Ascending aorta (tissue), 2 donors: ENCODE measurements at regions not wholly inside any gene's neighbourhood (a gene's known extent, or its start where the extent isn't known, plus 50 kb on each side); places are given as distances from the start of the nearest gene placed in this dataset.
"Not testable (repeated sequence)": the region's sequence is repeated elsewhere in the genome, so short reads cannot be mapped to it uniquely, and the experiment has no call there.

Experiments used
- DNase-seq, 2 donors: peaks; one replicate each; pipeline ENCODE4 v3.0.0-alpha.2; 2019; ENCODE audit warnings: low spot score in 2 of 2
- H3K27ac ChIP-seq, 2 donors: fragments of 200-600 bp; sonication (generic); one replicate each; pipeline ENCODE4 v1.5.1; 2016 to 2017; ENCODE audit warnings: mild to moderate bottlenecking in 1 of 2
- H3K27me3 ChIP-seq: fragments of 200-600 bp; sonication (generic); one replicate; pipeline ENCODE4 v1.5.1; 2017
- H3K36me3 ChIP-seq, 2 donors: fragments of 200-600 bp; sonication (generic); one replicate each; pipeline ENCODE4 v1.5.1; 2016
- H3K4me1 ChIP-seq, 2 donors: fragments of 200-600 bp; sonication (generic); one replicate each; pipeline ENCODE4 v1.5.1; 2016 to 2017; ENCODE audit warnings: mild to moderate bottlenecking in 1 of 2
- H3K4me3 ChIP-seq, 2 donors: fragments of 200-600 bp; sonication (generic); one replicate each; pipeline ENCODE4 v1.5.1; 2016 to 2017; ENCODE audit warnings: mild to moderate bottlenecking in 1 of 2
- H3K9me3 ChIP-seq, 2 donors: fragments of 200-600 bp; sonication (generic); one replicate each; pipeline ENCODE4 v1.5.1; 2016
- intact Hi-C: fragments of 100-400 bp; cut with DNase I; formaldehyde crosslinking; loops from one replicate; pipeline ENCODE4 v1.15.1; 2023
- TF ChIP-seq, protein P1 (sequence below), 3 experiments: fragments of 200-600 bp in 2 of 3; fragments of 450-650 bp in 1 of 3; sonication (generic) in 2 of 3; IDR thresholded peaks; one replicate each; pipeline ENCODE4 v1.5.1; 2016 to 2019; ENCODE audit warnings: antibody characterized with exemption in 3 of 3, mild to moderate bottlenecking in 1 of 3, moderate library complexity in 1 of 3

- Histone ChIP-seq H3K4me1 (no peaks in the 10 kb centered on the region), H3K4me3 (no peak overlapping the region), H3K9me3 (peaks cover 0 to 8% of the 10 kb centered on the region in 2 donors), H3K36me3 (no peaks in the 10 kb centered on the region), H3K27me3 (no peaks in the 10 kb centered on the region), H3K27ac (no peak overlapping the region)
- TF ChIP-seq, protein P1, sequence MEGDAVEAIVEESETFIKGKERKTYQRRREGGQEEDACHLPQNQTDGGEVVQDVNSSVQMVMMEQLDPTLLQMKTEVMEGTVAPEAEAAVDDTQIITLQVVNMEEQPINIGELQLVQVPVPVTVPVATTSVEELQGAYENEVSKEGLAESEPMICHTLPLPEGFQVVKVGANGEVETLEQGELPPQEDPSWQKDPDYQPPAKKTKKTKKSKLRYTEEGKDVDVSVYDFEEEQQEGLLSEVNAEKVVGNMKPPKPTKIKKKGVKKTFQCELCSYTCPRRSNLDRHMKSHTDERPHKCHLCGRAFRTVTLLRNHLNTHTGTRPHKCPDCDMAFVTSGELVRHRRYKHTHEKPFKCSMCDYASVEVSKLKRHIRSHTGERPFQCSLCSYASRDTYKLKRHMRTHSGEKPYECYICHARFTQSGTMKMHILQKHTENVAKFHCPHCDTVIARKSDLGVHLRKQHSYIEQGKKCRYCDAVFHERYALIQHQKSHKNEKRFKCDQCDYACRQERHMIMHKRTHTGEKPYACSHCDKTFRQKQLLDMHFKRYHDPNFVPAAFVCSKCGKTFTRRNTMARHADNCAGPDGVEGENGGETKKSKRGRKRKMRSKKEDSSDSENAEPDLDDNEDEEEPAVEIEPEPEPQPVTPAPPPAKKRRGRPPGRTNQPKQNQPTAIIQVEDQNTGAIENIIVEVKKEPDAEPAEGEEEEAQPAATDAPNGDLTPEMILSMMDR (IDR thresholded peaks at IDR 0.05) = no peak
- intact Hi-C loops = no loop called here
- DNase-seq = no peak
Observed at GRCh38 chr7:16260236-16260728, 161.1 kb downstream of the CRPPA start.

DNA sequence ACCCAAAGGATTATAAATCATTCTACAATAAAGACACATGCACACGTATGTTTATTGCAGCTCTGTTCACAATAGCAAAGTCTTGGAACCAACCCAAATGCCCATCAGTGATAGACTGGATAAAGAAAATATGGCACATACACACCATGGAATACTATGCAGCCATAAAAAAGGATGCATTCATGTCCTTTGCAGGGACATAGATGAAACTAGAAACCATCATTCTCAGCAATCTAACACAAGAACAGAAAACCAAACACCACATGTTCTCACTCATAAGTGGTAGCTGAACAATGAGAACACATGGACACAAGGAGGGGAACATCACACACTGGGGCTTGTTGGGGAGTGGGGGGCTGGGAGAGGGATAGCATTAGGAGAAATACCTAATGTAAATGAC is 164.9 kb downstream of the CRPPA start:
- H3K36me3 ChIP-seq, H3K27ac ChIP-seq, H3K27me3 ChIP-seq, H3K9me3 ChIP-seq, H3K4me1 ChIP-seq, H3K4me3 ChIP-seq, intact Hi-C loops, DNase-seq: not testable (repeated sequence)

- H3K27ac ChIP-seq, DNase-seq, H3K4me3 ChIP-seq, H3K27me3 ChIP-seq, H3K4me1 ChIP-seq, H3K36me3 ChIP-seq, intact Hi-C loops, H3K9me3 ChIP-seq: not testable (repeated sequence)
Observed at GRCh38 chr7:16255952-16256351, 165.4 kb downstream of the CRPPA start.

GRCh38 chr7:16250655-16251054 is 170.7 kb downstream of the CRPPA start:
- H3K9me3 ChIP-seq, H3K27me3 ChIP-seq, H3K36me3 ChIP-seq, H3K27ac ChIP-seq, H3K4me1 ChIP-seq, DNase-seq, H3K4me3 ChIP-seq: not testable (repeated sequence)
- intact Hi-C loops = loop anchor here (5.0 kb wide), 1 partner anchor 748 kb away; no protein-coding TSS in a partner anchor

- H3K27ac ChIP-seq, intact Hi-C loops, H3K4me3 ChIP-seq, H3K36me3 ChIP-seq, H3K4me1 ChIP-seq, DNase-seq, H3K27me3 ChIP-seq, H3K9me3 ChIP-seq: not testable (repeated sequence)
Observed at GRCh38 chr7:16249204-16249603, 172.1 kb downstream of the CRPPA start.

DNA sequence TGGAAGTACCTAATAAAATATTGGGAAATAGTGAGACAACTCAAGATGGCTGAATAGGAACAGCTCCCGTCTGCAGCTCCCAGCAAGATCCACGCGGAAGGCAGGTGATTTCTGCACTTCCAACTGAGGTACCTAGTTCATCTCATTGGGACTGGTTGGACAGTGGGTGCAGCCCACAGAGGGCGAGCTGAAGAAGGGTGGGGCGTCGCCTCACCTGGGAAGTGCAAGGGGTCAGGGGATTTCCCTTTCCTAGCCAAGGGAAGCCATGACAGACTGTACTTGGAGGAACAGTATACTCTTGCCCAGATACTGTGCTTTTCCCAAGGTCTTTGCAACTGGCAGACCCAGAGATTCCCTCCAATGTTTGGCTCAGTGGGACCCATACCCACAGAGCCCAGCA is 172.8 kb downstream of the CRPPA start:
- H3K4me1 ChIP-seq, H3K27ac ChIP-seq, H3K27me3 ChIP-seq, H3K9me3 ChIP-seq, H3K36me3 ChIP-seq, intact Hi-C loops, H3K4me3 ChIP-seq, DNase-seq: not testable (repeated sequence)

GRCh38 chr7:16244469-16244868 is 176.9 kb downstream of the CRPPA start:
- DNase-seq = no peak
- Histone ChIP-seq H3K9me3 (no peaks in the 10 kb centered on the region), H3K27ac (no peak overlapping the region), H3K4me3 (no peak overlapping the region), H3K27me3 (no peaks in the 10 kb centered on the region), H3K4me1 (no peaks in the 10 kb centered on the region), H3K36me3 (no peaks in the 10 kb centered on the region)
- intact Hi-C loops = no loop called here
- TF ChIP-seq, protein P1 (IDR thresholded peaks at IDR 0.05) = no peak

DNA sequence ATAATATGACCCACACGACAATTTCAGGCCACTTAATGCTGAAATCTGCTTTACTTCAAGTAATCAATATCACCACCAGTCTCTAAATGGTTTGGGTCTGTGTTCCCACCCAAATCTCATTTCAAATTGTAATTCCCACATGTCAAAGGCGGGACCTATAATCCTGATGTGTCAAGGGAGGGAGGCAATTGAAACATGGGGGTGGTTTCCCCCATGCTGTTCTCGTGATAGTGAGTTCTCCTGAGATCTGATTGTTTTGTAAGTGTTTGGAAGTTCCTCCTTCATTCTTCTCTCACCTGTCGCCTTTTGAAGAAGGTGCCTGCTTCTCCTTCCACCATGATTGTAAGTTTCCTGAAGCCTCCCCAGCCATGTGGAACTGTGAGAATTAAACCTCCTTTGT is 178.4 kb downstream of the CRPPA start:
- Histone ChIP-seq H3K4me3 (no peak overlapping the region), H3K27me3 (no peaks in the 10 kb centered on the region), H3K4me1 (no peaks in the 10 kb centered on the region), H3K9me3 (no peaks in the 10 kb centered on the region), H3K36me3 (no peaks in the 10 kb centered on the region), H3K27ac (no peak overlapping the region)
- TF ChIP-seq, protein P1 (IDR thresholded peaks at IDR 0.05) = no peak
- DNase-seq = no peak
- intact Hi-C loops = no loop called here
